Spleen (tissue), 7 donors: ENCODE measurements at regions not wholly inside any gene's neighbourhood (a gene's known extent, or its start where the extent isn't known, plus 50 kb on each side); places are given as distances from the start of the nearest gene placed in this dataset.

Experiments
- CTCF ChIP-seq, 11 experiments: fragments of 200-600 bp in 7 of 11; fragments of 450-650 bp in 4 of 11; sonication (generic) in 4 of 11; IDR thresholded peaks in 8 of 11; conservative IDR thresholded peaks in 3 of 11; 1 replicate in 7 of 11; 2 replicates in 4 of 11; pipeline versions ENCODE4 v1.4.0 to v1.8.0; 2016 to 2021; ENCODE audit warnings: antibody characterized with exemption in 11 of 11, inconsistent platforms in 4 of 11, mild to moderate bottlenecking in 1 of 11
- POLR2A ChIP-seq, 3 donors: fragments of 450-650 bp; IDR thresholded peaks; one replicate each; pipeline ENCODE4 v1.5.1; 2017; ENCODE audit warnings: antibody characterized with exemption in 3 of 3, mild to moderate bottlenecking in 1 of 3
- donor health status: DM: no; HTN: no; CAD: no; lungs with moderate emphysema.
- donor health status: DM: no; HTN: no; CAD: no.
- donor health status: DM: no; HTN: no; CAD: no.

GRCh38 chr4:31427691-31428090, 707.5 kb downstream of the PCDH7 start:
- no peak for TF ChIP-seq CTCF (IDR thresholded peaks at IDR 0.05 in 8 of 11, conservative IDR thresholded peaks at IDR 0.05 in 3 of 11)
- TF ChIP-seq POLR2A (IDR thresholded peaks at IDR 0.05), result no peak
